Neural progenitor cell (in vitro differentiated cells): ENCODE measurements at regions not wholly inside any gene's neighbourhood (a gene's known extent, or its start where the extent isn't known, plus 50 kb on each side); places are given as distances from the start of the nearest gene placed in this dataset.

Experiments
- DNase-seq: peaks from one replicate; pipeline ENCODE4 v3.0.0-alpha.2; 2016; ENCODE audit warnings: low spot score
- H2AFZ ChIP-seq: fragments of 200-600 bp; sonication (generic); replicated peaks from 2 replicates; pipeline ENCODE4 v1.6.1; 2016; ENCODE audit warnings: antibody characterized with exemption
- H3F3A ChIP-seq: fragments of 200-600 bp; sonication (generic); 2 replicates; pipeline ENCODE4 v1.6.1; 2016; ENCODE audit warnings: antibody characterized with exemption, low read depth
- H3K27ac ChIP-seq: fragments of 200-600 bp; sonication (generic); 2 replicates; pipeline ENCODE4 v1.5.1; 2016; ENCODE audit warnings: mild to moderate bottlenecking
- H3K27me3 ChIP-seq: fragments of 200-600 bp; sonication (generic); 2 replicates; pipeline ENCODE4 v1.6.1; 2016; ENCODE audit warnings: mild to moderate bottlenecking, moderate library complexity
- H3K36me3 ChIP-seq: fragments of 200-600 bp; sonication (generic); 2 replicates; pipeline ENCODE4 v1.5.1; 2016
- H3K4me1 ChIP-seq: fragments of 200-600 bp; sonication (generic); 2 replicates; pipeline ENCODE4 v1.6.1; 2016; ENCODE audit warnings: mixed run types
- H3K4me2 ChIP-seq: fragments of 200-600 bp; sonication (generic); 2 replicates; pipeline ENCODE4 v1.6.1; 2016
- H3K4me3 ChIP-seq: fragments of 200-600 bp; sonication (generic); 2 replicates; pipeline ENCODE4 v1.5.1; 2016
- H3K79me2 ChIP-seq: fragments of 200-600 bp; sonication (generic); 2 replicates; pipeline ENCODE4 v1.6.1; 2016; ENCODE audit warnings: low read depth
- H3K9ac ChIP-seq: fragments of 200-600 bp; sonication (generic); 2 replicates; pipeline ENCODE4 v1.6.1; 2016
- H3K9me3 ChIP-seq: fragments of 200-600 bp; sonication (generic); 2 replicates; pipeline ENCODE4 v1.5.1; 2016; ENCODE audit warnings: low read depth
- H4K20me1 ChIP-seq: fragments of 200-600 bp; sonication (generic); 2 replicates; pipeline ENCODE4 v1.6.1; 2016; ENCODE audit warnings: low read depth
- H3K27ac Mint-ChIP-seq: 3 replicates; pipeline ENCODE4 v1.8.0; 2021; ENCODE audit warnings: mixed read lengths
- H3K27me3 Mint-ChIP-seq: 2 replicates; pipeline ENCODE4 v1.8.0; 2022; ENCODE audit warnings: low read depth, mild to moderate bottlenecking, inconsistent platforms, moderate library complexity, mixed read lengths; ENCODE audit not compliant: insufficient read depth
- H3K36me3 Mint-ChIP-seq: 3 replicates; pipeline ENCODE4 v1.8.0; 2021; ENCODE audit warnings: mixed read lengths
- H3K4me1 Mint-ChIP-seq: 3 replicates; pipeline ENCODE4 v1.8.0; 2021; ENCODE audit warnings: mixed read lengths
- H3K4me3 Mint-ChIP-seq: 3 replicates; pipeline ENCODE4 v1.8.0; 2021; ENCODE audit warnings: mild to moderate bottlenecking, moderate library complexity, mixed read lengths
- H3K9me3 Mint-ChIP-seq: 3 replicates; pipeline ENCODE4 v1.8.0; 2020; ENCODE audit warnings: mixed read lengths
- CTCF ChIP-seq: fragments of 200-600 bp; sonication (generic); IDR thresholded peaks from 2 replicates; pipeline ENCODE4 v1.5.1; 2017; ENCODE audit warnings: antibody characterized with exemption, mild to moderate bottlenecking
- EZH2 ChIP-seq: fragments of 200-600 bp; sonication (generic); IDR thresholded peaks from 2 replicates; pipeline ENCODE4 v1.6.1; 2017; ENCODE audit warnings: antibody characterized with exemption, mild to moderate bottlenecking, moderate library complexity
- EZH2phosphoT487 ChIP-seq: fragments of 200-600 bp; sonication (generic); IDR thresholded peaks from 2 replicates; pipeline ENCODE4 v1.6.1; 2017; ENCODE audit warnings: antibody characterized with exemption

- no peaks in the 10 kb centered on the region for H3K36me3 Mint-ChIP-seq
- no peaks in the 10 kb centered on the region for H4K20me1 ChIP-seq
Measured at GRCh38 chr3:132817646-132818177, 95.5 kb upstream of the NPHP3 start.

GRCh38 chr3:132805071-132805470, 82.9 kb upstream of the NPHP3 start:
- Histone ChIP-seq H3K79me2 (no peaks in the 10 kb centered on the region), H3K9me3 (no peaks in the 10 kb centered on the region), H3K27ac (no peak overlapping the region), H3K27me3 (no peaks in the 10 kb centered on the region), H3K4me1 (no peaks in the 10 kb centered on the region), H4K20me1 (no peaks in the 10 kb centered on the region), H3K4me2 (no peak overlapping the region), H3K9ac (no peak overlapping the region), H2AFZ (no peak overlapping the region), H3K4me3 (no peak overlapping the region), H3K36me3 (no peaks in the 10 kb centered on the region), H3F3A (no peaks in the 10 kb centered on the region)
- Mint-ChIP-seq H3K27me3 (peaks cover 2% of the 10 kb centered on the region), H3K4me3 (no peak overlapping the region), H3K27ac (no peak overlapping the region), H3K36me3 (no peaks in the 10 kb centered on the region), H3K9me3 (no peaks in the 10 kb centered on the region), H3K4me1 (no peaks in the 10 kb centered on the region)
- no peak for DNase-seq
- TF ChIP-seq EZH2phosphoT487 (no peak), CTCF (no peak), EZH2 (no peak)

More at GRCh38 chr3:132817646-132818177, 95.5 kb upstream of the NPHP3 start:
- no peak overlapping the region for H3K27ac Mint-ChIP-seq
- no peak overlapping the region for H3K4me3 Mint-ChIP-seq
- Histone ChIP-seq H3K9ac (no peak overlapping the region), H3K27me3 (no peaks in the 10 kb centered on the region), H2AFZ (no peak overlapping the region), H3K4me2 (no peak overlapping the region), H3K9me3 (no peaks in the 10 kb centered on the region), H3F3A (no peaks in the 10 kb centered on the region), H3K4me1 (no peaks in the 10 kb centered on the region), H3K79me2 (no peaks in the 10 kb centered on the region), H3K36me3 (no peaks in the 10 kb centered on the region), H3K27ac (no peak overlapping the region), H3K4me3 (no peak overlapping the region)
- DNase-seq, result no peak
- no peak for TF ChIP-seq EZH2phosphoT487
- no peak for TF ChIP-seq EZH2
- TF ChIP-seq CTCF, result no peak
- no peaks in the 10 kb centered on the region for H3K9me3 Mint-ChIP-seq
- peaks cover 5% of the 10 kb centered on the region for H3K4me1 Mint-ChIP-seq
- peaks cover 2% of the 10 kb centered on the region for H3K27me3 Mint-ChIP-seq

GRCh38 chr3:132804498-132804897, 82.3 kb upstream of the NPHP3 start:
- no peaks in the 10 kb centered on the region for H3K36me3 Mint-ChIP-seq
- H3K4me3 Mint-ChIP-seq, result no peak overlapping the region
- H3K9ac ChIP-seq, result no peak overlapping the region
- no peaks in the 10 kb centered on the region for H3K4me1 Mint-ChIP-seq
- no peak for DNase-seq
- H3K27me3 Mint-ChIP-seq, result peaks cover 2% of the 10 kb centered on the region
- H3K4me1 ChIP-seq, result no peaks in the 10 kb centered on the region
- no peak overlapping the region for H3K27ac Mint-ChIP-seq
- no peak overlapping the region for H3K4me3 ChIP-seq
- no peaks in the 10 kb centered on the region for H3K36me3 ChIP-seq
- TF ChIP-seq CTCF, result no peak
- TF ChIP-seq EZH2, result no peak
- TF ChIP-seq EZH2phosphoT487, result no peak
- no peaks in the 10 kb centered on the region for H3K9me3 ChIP-seq
- H3F3A ChIP-seq, result no peaks in the 10 kb centered on the region
- no peaks in the 10 kb centered on the region for H3K27me3 ChIP-seq
- H2AFZ ChIP-seq, result no peak overlapping the region
- no peaks in the 10 kb centered on the region for H3K79me2 ChIP-seq
- H3K9me3 Mint-ChIP-seq, result no peaks in the 10 kb centered on the region
- no peak overlapping the region for H3K4me2 ChIP-seq
- no peak overlapping the region for H3K27ac ChIP-seq
- no peaks in the 10 kb centered on the region for H4K20me1 ChIP-seq
